MCF 10A (cell line): ENCODE measurements at regions not wholly inside any gene's neighbourhood (a gene's known extent, or its start where the extent isn't known, plus 50 kb on each side); places are given as distances from the start of the nearest gene placed in this dataset.

ENCODE experiments used
- BruUV-seq: library from RNA; stranded (reverse); fragments of 400-500 nt; replicated peaks from 2 replicates; lab custom pipeline; 2021; lab: Mats Ljungman, UMichigan
- CTCF ChIA-PET: fragments of 300-600 bp; sonication (Branson Sonifier 250); formaldehyde crosslinking; extraction: SDS; loops from one replicate; lab custom pipeline; 2021; ENCODE audit warnings: antibody characterized with exemption, inconsistent platforms; lab: Yijun Ruan, JAX
- POLR2A ChIA-PET: fragments of 300-600, 350-650 bp; sonication (Branson Sonifier 250); formaldehyde crosslinking; extraction: SDS; loops from one replicate; lab custom pipeline; 2020; ENCODE audit warnings: antibody characterized with exemption, inconsistent platforms; lab: Yijun Ruan, JAX
- DNase-seq: peaks from one replicate; pipeline ENCODE4 v3.0.0-alpha.2; 2018; ENCODE audit not compliant: unreplicated experiment
- H3K27ac Mint-ChIP-seq: one replicate; pipeline ENCODE4 v1.8.0; 2022; ENCODE audit warnings: mild to moderate bottlenecking, low read depth, mixed read lengths; ENCODE audit not compliant: unreplicated experiment
- H3K27me3 Mint-ChIP-seq: one replicate; pipeline ENCODE4 v1.8.0; 2022; ENCODE audit warnings: mixed read lengths; ENCODE audit not compliant: insufficient read depth, unreplicated experiment
- H3K36me3 Mint-ChIP-seq: one replicate; pipeline ENCODE4 v1.8.0; 2022; ENCODE audit warnings: mild to moderate bottlenecking, moderate library complexity, mixed read lengths; ENCODE audit not compliant: insufficient read depth, unreplicated experiment
- H3K4me1 Mint-ChIP-seq: one replicate; pipeline ENCODE4 v1.8.0; 2022; ENCODE audit warnings: mixed read lengths; ENCODE audit not compliant: insufficient read depth, unreplicated experiment
- H3K4me3 Mint-ChIP-seq: one replicate; pipeline ENCODE4 v1.8.0; 2022; ENCODE audit warnings: mild to moderate bottlenecking, moderate library complexity, mixed read lengths; ENCODE audit not compliant: unreplicated experiment
- H3K9me3 Mint-ChIP-seq: one replicate; pipeline ENCODE4 v1.8.0; 2022; ENCODE audit warnings: mixed read lengths; ENCODE audit not compliant: unreplicated experiment
- CTCF ChIP-seq: fragments of 200-600 bp; IDR thresholded peaks from one replicate; pipeline ENCODE4 v1.8.0; 2022; ENCODE audit warnings: antibody characterized with exemption, mild to moderate bottlenecking; ENCODE audit not compliant: unreplicated experiment
- intact Hi-C: fragments of 100-400 bp; cut with micrococcal nuclease; formaldehyde crosslinking; loops from 2 replicates; pipeline ENCODE4 v1.14.1; 2022

GRCh38 chr15:77853910-77854309 lies 221.2 kb upstream of the LINGO1 start:
- Mint-ChIP-seq H3K4me1 (peaks cover 8% of the 10 kb centered on the region), H3K36me3 (peaks cover 4% of the 10 kb centered on the region), H3K27me3 (peaks cover 45% of the 10 kb centered on the region), H3K27ac (no peak overlapping the region), H3K9me3 (peaks cover 5% of the 10 kb centered on the region), H3K4me3 (no peak overlapping the region)
- ChIA-PET POLR2A (no interaction called here), CTCF (no interaction called here)
- no TSS peak for BruUV-seq
- DNase-seq: no peak
- intact Hi-C loops: no loop called here
- TF ChIP-seq CTCF: no peak

- ChIA-PET POLR2A (no interaction called here), CTCF (interaction anchor here (0.6 to 1.6 kb wide), 3 partner anchors 22 to 107 kb away, joined by 3 to 6 read pairs (median 3); no protein-coding TSS in a partner anchor)
- no TSS peak for BruUV-seq
- H3K4me3 Mint-ChIP-seq: no peak overlapping the region
- peaks cover 54% of the 10 kb centered on the region for H3K27me3 Mint-ChIP-seq
- peaks cover 8% of the 10 kb centered on the region for H3K4me1 Mint-ChIP-seq
- H3K36me3 Mint-ChIP-seq: peaks cover 4% of the 10 kb centered on the region
- no peak for DNase-seq
- TF ChIP-seq CTCF: no peak
- H3K9me3 Mint-ChIP-seq: peaks cover 5% of the 10 kb centered on the region
- H3K27ac Mint-ChIP-seq: no peak overlapping the region
- intact Hi-C loops: no loop called here
Observed at GRCh38 chr15:77853008-77853328, 220.3 kb upstream of the LINGO1 start.

- intact Hi-C loops: no loop called here
- peaks cover 60% of the 10 kb centered on the region for H3K27me3 Mint-ChIP-seq
- no TSS peak for BruUV-seq
- peaks cover 4% of the 10 kb centered on the region for H3K36me3 Mint-ChIP-seq
- H3K9me3 Mint-ChIP-seq: peaks cover 5% of the 10 kb centered on the region
- ChIA-PET POLR2A (interaction anchor here (1.2 kb wide), 1 partner anchor 11 kb away, joined by 4 read pairs; no protein-coding TSS in a partner anchor), CTCF (interaction anchor here (0.6 to 1.6 kb wide), 4 partner anchors 18 to 107 kb away, joined by 3 to 6 read pairs (median 4); no protein-coding TSS in a partner anchor)
- no peak for DNase-seq
- H3K27ac Mint-ChIP-seq: no peak overlapping the region
- H3K4me1 Mint-ChIP-seq: peaks cover 7% of the 10 kb centered on the region
- TF ChIP-seq CTCF: no peak
- H3K4me3 Mint-ChIP-seq: no peak overlapping the region
Observed at GRCh38 chr15:77852241-77853007, 219.7 kb upstream of the LINGO1 start.

- H3K4me1 Mint-ChIP-seq: no peaks in the 10 kb centered on the region
- H3K27me3 Mint-ChIP-seq: peaks cover 67% of the 10 kb centered on the region
- ChIA-PET POLR2A (interaction anchor here (1.2 kb wide), 1 partner anchor 11 kb away, joined by 4 read pairs; no protein-coding TSS in a partner anchor), CTCF (interaction anchor here (0.7 to 1.6 kb wide), 3 partner anchors 19 to 199 kb away, joined by 3 to 6 read pairs (median 4); no protein-coding TSS in a partner anchor)
- no peak for TF ChIP-seq CTCF
- no peak overlapping the region for H3K27ac Mint-ChIP-seq
- no TSS peak for BruUV-seq
- DNase-seq: no peak
- peaks cover 5% of the 10 kb centered on the region for H3K9me3 Mint-ChIP-seq
- intact Hi-C loops: no loop called here
- H3K4me3 Mint-ChIP-seq: no peak overlapping the region
- peaks cover 4% of the 10 kb centered on the region for H3K36me3 Mint-ChIP-seq
Observed at GRCh38 chr15:77851691-77852090, 219.0 kb upstream of the LINGO1 start.
